Prostate gland (tissue), 2 donors: ENCODE measurements at regions not wholly inside any gene's neighbourhood (a gene's known extent, or its start where the extent isn't known, plus 50 kb on each side); places are given as distances from the start of the nearest gene placed in this dataset.

Experiments used
- CTCF ChIP-seq, 4 experiments: fragments of 200-600 bp in 2 of 4; fragments of 450-650 bp in 2 of 4; sonication (generic) in 2 of 4; IDR thresholded peaks; 1 replicate in 3 of 4; 2 replicates in 1 of 4; pipeline ENCODE4 v1.5.1; 2016 to 2019; ENCODE audit warnings: antibody characterized with exemption in 4 of 4, mild to moderate bottlenecking in 2 of 4, moderate library complexity in 2 of 4
- POLR2A ChIP-seq: fragments of 450-650 bp; IDR thresholded peaks from one replicate; pipeline ENCODE4 v1.6.1; 2016; ENCODE audit warnings: antibody characterized with exemption, mild to moderate bottlenecking
- POLR2AphosphoS5 ChIP-seq: sonication (generic); formaldehyde crosslinking; IDR thresholded peaks from one replicate; pipeline ENCODE4 v1.6.1; 2017; ENCODE audit warnings: antibody characterized with exemption

- TF ChIP-seq CTCF (IDR thresholded peaks at IDR 0.05) (no peak), POLR2A (no peak), POLR2AphosphoS5 (no peak)
Observed at GRCh38 chr14:40463886-40464285, 1031.7 kb upstream of the FBXO33 start.
